ENCODE measurements at regions not wholly inside any gene's neighbourhood (a gene's known extent, or its start where the extent isn't known, plus 50 kb on each side); places are given as distances from the start of the nearest gene placed in this dataset.

DNA sequence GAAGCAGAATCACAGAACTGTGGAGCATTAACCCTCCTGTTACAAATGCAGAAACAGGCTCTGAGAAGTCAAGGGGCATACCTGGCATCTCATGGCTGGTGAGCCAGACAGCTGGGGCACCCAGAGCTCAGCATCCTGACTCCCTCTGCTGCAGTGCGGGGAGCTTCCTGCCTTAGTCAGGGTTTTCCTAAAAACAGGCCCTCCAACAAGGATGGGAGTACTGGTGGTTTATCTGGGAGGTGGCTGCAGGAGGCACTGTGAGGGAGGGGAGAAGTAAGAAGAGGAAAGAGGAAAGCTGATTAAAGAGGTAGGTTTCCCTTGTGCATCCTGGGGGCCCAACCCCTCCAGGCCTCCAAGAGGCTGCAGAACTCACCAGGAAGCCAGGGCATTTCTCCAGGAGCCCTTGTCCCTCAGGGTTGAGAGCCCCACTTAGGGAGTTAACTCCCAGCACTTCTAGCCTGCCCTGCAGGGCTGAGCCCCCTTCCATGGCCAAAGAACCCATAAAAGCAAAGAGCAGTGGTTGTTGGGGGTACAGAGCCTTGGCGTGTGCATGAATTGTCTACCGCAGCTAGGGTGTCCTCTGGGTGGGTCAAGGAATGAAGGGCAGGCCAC, 261.5 kb upstream of the RPL38 start:
- H3K27ac ChIP-seq (ENCODE audit: extremely low read depth, low read depth, low read length): no peak overlapping the region
- H4K20me1 ChIP-seq (replicated peaks; ENCODE audit: control insufficient read depth, insufficient read depth, low read length): no peaks in the 10 kb centered on the region
- DNase-seq (ENCODE audit: extremely low read depth in 1 of 4, low spot score in 3 of 4) (no peak), ATAC-seq (no peak), FAIRE-seq (no peak)
- no peaks in the 10 kb centered on the region for H3K9me1 ChIP-seq (ENCODE audit: control insufficient read depth, insufficient read depth, low read length)
- no peaks in the 10 kb centered on the region for H3K4me1 ChIP-seq (replicated peaks in 1 of 2; ENCODE audit: control insufficient read depth in 2 of 2, insufficient read depth in 2 of 2, low read length in 2 of 2)
- in situ Hi-C loops (cut with MboI) (no loop called here), intact Hi-C loops (cut with micrococcal nuclease) (no loop called here)
- no peak overlapping the region for H2AFZ ChIP-seq (ENCODE audit: low read depth, low read length)
- no peaks in the 10 kb centered on the region for H3K9me3 ChIP-seq (replicated peaks; ENCODE audit: control insufficient read depth, insufficient read depth, low read depth, low read length)
- H3K4me3 ChIP-seq: no peak overlapping the region
- no peak overlapping the region for H3K9ac ChIP-seq (ENCODE audit: insufficient read depth in 1 of 2, low read depth in 2 of 2, low read length in 2 of 2)
- H3K27me3 ChIP-seq (ENCODE audit: control insufficient read depth in 2 of 2, insufficient read depth in 2 of 2, low read length in 2 of 2): peaks cover 0 to 6% of the 10 kb centered on the region in 2 experiments; a peak in 1 of 5 replicates
- ChIA-PET POLR2A (interaction anchor here (0.6 to 1.0 kb wide), 2 partner anchors 19 to 84 kb away, joined by 3 read pairs; no protein-coding TSS in a partner anchor), CTCF (ENCODE audit: low intra/inter-chr PET ratio) (no interaction called here)
- 0% methylated on average over 3 of the region's 3 CpGs for WGBS (ENCODE audit: insufficient coverage, low coverage, missing lambda C conversion rate)
- no TSS peak for BruUV-seq (replicated peaks)
- TF ChIP-seq TGIF2 (CRISPR knock-in tag; IDR thresholded peaks at IDR 0.05) (no peak), ZNF277 (CRISPR knock-in tag; IDR thresholded peaks at IDR 0.05; ENCODE audit: borderline replicate concordance) (no peak), PHTF2 (CRISPR knock-in tag; IDR thresholded peaks at IDR 0.05) (no peak), SREBF1 (IDR thresholded peaks at IDR 0.05; ENCODE audit: borderline replicate concordance, low read depth, low read length) (no peak), NUFIP1 (IDR thresholded peaks at IDR 0.05; ENCODE audit: partially characterized antibody) (no peak), RBFOX2 (IDR thresholded peaks at IDR 0.05; ENCODE audit: low read depth, low read length) (no peak), SMC3 (conservative IDR thresholded peaks at IDR 0.05; ENCODE audit: insufficient read depth, low read depth, low read length) (no peak), MEIS2 (IDR thresholded peaks at IDR 0.05; ENCODE audit: partially characterized antibody) (no peak), ZNF217 (CRISPR knock-in tag; IDR thresholded peaks at IDR 0.05) (no peak), SMAD2 (IDR thresholded peaks at IDR 0.05; ENCODE audit: low read depth, low read length) (no peak), ZNF77 (CRISPR knock-in tag; IDR thresholded peaks at IDR 0.05) (no peak), PCBP2 (IDR thresholded peaks at IDR 0.05; ENCODE audit: low read depth, low read length, poor library complexity, severe bottlenecking) (no peak), ZNF551 (CRISPR knock-in tag; IDR thresholded peaks at IDR 0.05) (no peak), NRF1 (conservative IDR thresholded peaks at IDR 0.05 in 1 of 2, IDR thresholded peaks at IDR 0.05 in 1 of 2) (no peak), RBM22 (IDR thresholded peaks at IDR 0.05; ENCODE audit: low read depth, low read length, poor library complexity, severe bottlenecking) (no peak), LARP7 (IDR thresholded peaks at IDR 0.05) (no peak), PTRF (tag; IDR thresholded peaks at IDR 0.05) (no peak), NFXL1 (CRISPR knock-in tag; IDR thresholded peaks at IDR 0.05) (no peak), GATAD2B (IDR thresholded peaks at IDR 0.05; ENCODE audit: borderline replicate concordance) (no peak), ID3 (CRISPR knock-in tag; IDR thresholded peaks at IDR 0.05) (no peak), ID3 (tag; IDR thresholded peaks at IDR 0.05) (no peak)
- no peaks in the 10 kb centered on the region for H3K79me2 ChIP-seq (ENCODE audit: control insufficient read depth, insufficient read depth, low read length)
- no peaks in the 10 kb centered on the region for H3K36me3 ChIP-seq (ENCODE audit: control insufficient read depth, insufficient read depth, low read length)
- H3K4me2 ChIP-seq (ENCODE audit: insufficient read depth, low read length): no peak overlapping the region
